GM12892 (cell line): ENCODE measurements at regions not wholly inside any gene's neighbourhood (a gene's known extent, or its start where the extent isn't known, plus 50 kb on each side); places are given as distances from the start of the nearest gene placed in this dataset.

Experiments
- POLR2A ChIP-seq: IDR thresholded peaks from 2 replicates; pipeline ENCODE4 v1.6.1; 2011; ENCODE audit warnings: low read depth, low read length, control low read depth
- POLR2AphosphoS5 ChIP-seq: IDR thresholded peaks from 2 replicates; pipeline ENCODE4 v1.6.1; 2011; ENCODE audit warnings: low read depth, low read length, control low read depth

- TF ChIP-seq POLR2A, result no peak
- no peak for TF ChIP-seq POLR2AphosphoS5
Measured at GRCh38 chr16:85173981-85174751, 61.9 kb upstream of the CIBAR2 start.
